H9 (cell line): ENCODE measurements at regions not wholly inside any gene's neighbourhood (a gene's known extent, or its start where the extent isn't known, plus 50 kb on each side); places are given as distances from the start of the nearest gene placed in this dataset.

Source experiments
- DNase-seq: peaks from one replicate; pipeline ENCODE4 v3.0.0-alpha.2; 2017
- H2AFZ ChIP-seq: one replicate; pipeline ENCODE4 v1.6.1; 2013; ENCODE audit warnings: mild to moderate bottlenecking, low read length, control low read depth, moderate library complexity
- H2AK5ac ChIP-seq: 2 replicates; pipeline ENCODE4 v1.6.1; 2013; ENCODE audit warnings: low read length, control low read depth, mixed read lengths; ENCODE audit not compliant: insufficient read length
- H2BK120ac ChIP-seq: one replicate; pipeline ENCODE4 v1.6.1; 2013; ENCODE audit warnings: low read depth, mild to moderate bottlenecking, low read length, control low read depth, inconsistent platforms; ENCODE audit not compliant: poor library complexity, severe bottlenecking
- H2BK12ac ChIP-seq: 2 replicates; pipeline ENCODE4 v1.6.1; 2013; ENCODE audit warnings: low read length, control low read depth, mixed read lengths, low read depth; ENCODE audit not compliant: insufficient read length
- H2BK15ac ChIP-seq: 2 replicates; pipeline ENCODE4 v1.6.1; 2013; ENCODE audit warnings: low read depth, low read length, control low read depth
- H2BK20ac ChIP-seq: one replicate; pipeline ENCODE4 v1.6.1; 2013; ENCODE audit warnings: low read depth, mild to moderate bottlenecking, low read length, control low read depth, inconsistent platforms; ENCODE audit not compliant: poor library complexity, severe bottlenecking
- H2BK5ac ChIP-seq: 2 replicates; pipeline ENCODE4 v1.6.1; 2013; ENCODE audit warnings: low read length, control low read depth, mixed read lengths; ENCODE audit not compliant: insufficient read length
- H3K14ac ChIP-seq: 2 replicates; pipeline ENCODE4 v1.6.1; 2013; ENCODE audit warnings: low read length, control low read depth; ENCODE audit not compliant: insufficient read depth
- H3K18ac ChIP-seq: 2 replicates; pipeline ENCODE4 v1.6.1; 2013; ENCODE audit warnings: low read depth, mild to moderate bottlenecking, mixed read lengths, low read length, control low read depth; ENCODE audit not compliant: insufficient read length
- H3K23ac ChIP-seq: 2 replicates; pipeline ENCODE4 v1.6.1; 2013; ENCODE audit warnings: low read length, control low read depth, mixed read lengths, low read depth; ENCODE audit not compliant: insufficient read length
- H3K23me2 ChIP-seq: 2 replicates; pipeline ENCODE4 v1.6.1; 2013; ENCODE audit warnings: low read depth, mild to moderate bottlenecking, mixed read lengths, low read length, control low read depth; ENCODE audit not compliant: insufficient read length, poor library complexity, severe bottlenecking
- H3K27ac ChIP-seq: 2 replicates; pipeline ENCODE4 v1.5.1; 2013; ENCODE audit warnings: low read length, control low read depth, mixed read lengths, low read depth; ENCODE audit not compliant: insufficient read length
- H3K27me3 ChIP-seq: 2 replicates; pipeline ENCODE4 v1.6.1; 2013; ENCODE audit warnings: low read length, control low read depth, inconsistent platforms; ENCODE audit not compliant: insufficient read depth
- H3K4ac ChIP-seq: 2 replicates; pipeline ENCODE4 v1.6.1; 2013; ENCODE audit warnings: low read depth, mild to moderate bottlenecking, control low read depth, inconsistent platforms, low read length, moderate library complexity
- H3K4me1 ChIP-seq: 2 replicates; pipeline ENCODE4 v1.6.1; 2013; ENCODE audit warnings: low read length, control low read depth, inconsistent platforms; ENCODE audit not compliant: insufficient read depth
- H3K4me2 ChIP-seq: 2 replicates; pipeline ENCODE4 v1.6.1; 2013; ENCODE audit warnings: low read length, control low read depth, mixed read lengths; ENCODE audit not compliant: insufficient read length, insufficient read depth
- H3K56ac ChIP-seq: 2 replicates; pipeline ENCODE4 v1.6.1; 2013; ENCODE audit warnings: low read depth, mild to moderate bottlenecking, mixed read lengths, low read length, control low read depth; ENCODE audit not compliant: insufficient read length
- H3K79me1 ChIP-seq: 2 replicates; pipeline ENCODE4 v1.6.1; 2013; ENCODE audit warnings: low read depth, mild to moderate bottlenecking, moderate library complexity, low read length, control low read depth, inconsistent platforms; ENCODE audit not compliant: insufficient read depth, poor library complexity, severe bottlenecking
- H3K79me2 ChIP-seq: 2 replicates; pipeline ENCODE4 v1.6.1; 2013; ENCODE audit warnings: low read length, control low read depth, inconsistent platforms; ENCODE audit not compliant: insufficient read depth
- H3K9ac ChIP-seq: 2 replicates; pipeline ENCODE4 v1.6.1; 2013; ENCODE audit warnings: low read length, control low read depth, mixed read lengths; ENCODE audit not compliant: insufficient read length; ENCODE audit errors: extremely low read depth
- H3K9me3 ChIP-seq: one replicate; pipeline ENCODE4 v1.6.1; 2013; ENCODE audit warnings: low read depth, low read length, inconsistent platforms; ENCODE audit not compliant: control insufficient read depth
- H3T11ph ChIP-seq: one replicate; pipeline ENCODE4 v1.6.1; 2013; ENCODE audit warnings: mild to moderate bottlenecking, low read length, control low read depth, inconsistent platforms
- H4K20me1 ChIP-seq: one replicate; pipeline ENCODE4 v1.6.1; 2013; ENCODE audit not compliant: control insufficient read depth, insufficient read length, insufficient read depth
- H4K5ac ChIP-seq: 2 replicates; pipeline ENCODE4 v1.6.1; 2013; ENCODE audit warnings: low read depth, mild to moderate bottlenecking, mixed read lengths, low read length, control low read depth; ENCODE audit not compliant: insufficient read length
- H4K8ac ChIP-seq: replicated peaks from 2 replicates; pipeline ENCODE4 v1.6.1; 2013; ENCODE audit warnings: low read length, control low read depth, mixed read lengths, low read depth; ENCODE audit not compliant: insufficient read length
- H4K91ac ChIP-seq: 2 replicates; pipeline ENCODE4 v1.6.1; 2013; ENCODE audit warnings: low read depth, mild to moderate bottlenecking, moderate library complexity, mixed read lengths, low read length, control low read depth; ENCODE audit not compliant: insufficient read length
- H3K27ac Mint-ChIP-seq, 3 experiments: 2 replicates in 2 of 3; 3 replicates in 1 of 3; pipeline ENCODE4 v1.8.0; 2020 to 2021; ENCODE audit warnings: mixed read lengths in 3 of 3, mild to moderate bottlenecking in 1 of 3, moderate library complexity in 1 of 3
- H3K27me3 Mint-ChIP-seq: 2 replicates; pipeline ENCODE4 v1.8.0; 2021; ENCODE audit warnings: low read depth, mild to moderate bottlenecking, moderate library complexity, mixed read lengths
- H3K36me3 Mint-ChIP-seq, 3 experiments: 2 replicates in 2 of 3; 3 replicates in 1 of 3; pipeline ENCODE4 v1.8.0; 2020 to 2021; ENCODE audit warnings: low read depth in 3 of 3, mixed read lengths in 3 of 3; ENCODE audit not compliant: insufficient read depth in 1 of 3
- H3K4me1 Mint-ChIP-seq, 2 experiments: 2 replicates each; pipeline ENCODE4 v1.8.0; 2020; ENCODE audit warnings: mixed read lengths in 2 of 2
- H3K4me3 Mint-ChIP-seq, 2 experiments: 2 replicates in 1 of 2; 3 replicates in 1 of 2; pipeline ENCODE4 v1.8.0; 2020 to 2021; ENCODE audit warnings: mild to moderate bottlenecking in 2 of 2, mixed read lengths in 2 of 2, moderate library complexity in 1 of 2
- H3K9me3 Mint-ChIP-seq, 2 experiments: 2 replicates in 1 of 2; 3 replicates in 1 of 2; pipeline ENCODE4 v1.8.0; 2020; ENCODE audit warnings: mild to moderate bottlenecking in 2 of 2, mixed read lengths in 2 of 2, moderate library complexity in 1 of 2
- CTCF ChIP-seq: fragments of 200-600 bp; sonication (generic); conservative IDR thresholded peaks from 3 replicates; pipeline ENCODE4 v1.8.0; 2021; ENCODE audit warnings: antibody characterized with exemption, mild to moderate bottlenecking
- WGBS: extraction: QIAGEN DNeasy Blood & Tissue Kit; methylation state at CpG from one replicate; pipeline ENCODE4 v1.1.7; 2013; ENCODE audit warnings: missing lambda C conversion rate, low lambda C conversion rate, mixed read lengths; ENCODE audit not compliant: insufficient read length; ENCODE audit errors: extremely low coverage; 5-methylcytosine and 5-hydroxymethylcytosine counted together

GRCh38 chr15:95442107-95442719 is 888.3 kb upstream of the NR2F2 start:
- no peaks in the 10 kb centered on the region; a peak in 1 of 7 replicates for H3K36me3 Mint-ChIP-seq

More at GRCh38 chr15:95442107-95442719, 888.3 kb upstream of the NR2F2 start:
- Histone ChIP-seq H2BK120ac (no peak overlapping the region), H3K23me2 (no peaks in the 10 kb centered on the region), H4K20me1 (no peaks in the 10 kb centered on the region), H2BK12ac (no peak overlapping the region), H3T11ph (no peak overlapping the region), H3K14ac (no peak overlapping the region), H4K8ac (no peak overlapping the region), H3K27me3 (no peaks in the 10 kb centered on the region), H3K9ac (no peak overlapping the region), H4K5ac (no peak overlapping the region), H3K23ac (no peak overlapping the region), H3K9me3 (no peaks in the 10 kb centered on the region), H3K79me1 (no peaks in the 10 kb centered on the region), H3K4me1 (no peaks in the 10 kb centered on the region), H3K56ac (no peak overlapping the region), H3K79me2 (no peaks in the 10 kb centered on the region), H3K4ac (no peak overlapping the region), H2BK15ac (no peak overlapping the region), H4K91ac (no peak overlapping the region), H3K4me2 (no peak overlapping the region), H2BK20ac (no peak overlapping the region), H2BK5ac (no peak overlapping the region), H3K18ac (no peak overlapping the region), H2AK5ac (no peak overlapping the region), H3K27ac (no peak overlapping the region), H2AFZ (no peak overlapping the region)
- WGBS, result no CpG with 5 or more reads among the region's 7 CpGs
- H3K27me3 Mint-ChIP-seq, result no peaks in the 10 kb centered on the region
- no peaks in the 10 kb centered on the region for H3K4me1 Mint-ChIP-seq
- H3K9me3 Mint-ChIP-seq, result no peaks in the 10 kb centered on the region
- H3K27ac Mint-ChIP-seq, result no peak overlapping the region
- no peak for DNase-seq
- TF ChIP-seq CTCF, result no peak
- H3K4me3 Mint-ChIP-seq, result no peak overlapping the region
